ENCODE measurements at regions not wholly inside any gene's neighbourhood (a gene's known extent, or its start where the extent isn't known, plus 50 kb on each side); places are given as distances from the start of the nearest gene placed in this dataset.

DNA sequence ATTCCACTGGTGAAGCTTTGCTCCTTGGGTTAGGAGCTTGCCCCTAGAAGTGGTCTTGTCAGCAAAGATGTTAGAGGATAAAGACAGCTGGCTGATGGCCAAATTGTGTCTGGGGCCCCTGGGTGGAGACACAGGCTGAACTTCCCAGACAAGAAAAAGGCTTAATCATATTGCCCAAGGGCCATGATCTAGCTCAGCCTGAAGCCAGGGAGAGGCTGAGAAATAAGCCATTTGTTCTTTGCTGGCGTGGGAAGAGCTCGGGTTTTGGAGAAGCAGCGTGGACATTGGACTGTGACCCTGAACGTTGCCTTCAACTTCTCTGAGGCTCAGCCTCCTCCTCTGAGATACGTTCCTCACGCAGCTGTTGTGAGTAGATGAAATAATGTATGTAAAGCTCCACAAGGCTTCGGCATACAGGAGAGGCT lies 153.0 kb downstream of the ZFP36L2 start:
- intact Hi-C loops (cut with DNase I; ENCODE audit: low total_unique reads): no loop called here
- peaks cover 18 to 32% of the 10 kb centered on the region in 2 donors for H3K4me1 ChIP-seq
- H3K27ac ChIP-seq: peak overlapping the region; percentile 75 to 83
- no peaks in the 10 kb centered on the region for H3K9me3 ChIP-seq
- no peaks in the 10 kb centered on the region for H3K27me3 ChIP-seq
- no peaks in the 10 kb centered on the region for H3K36me3 ChIP-seq
- H3K4me3 ChIP-seq: no peak overlapping the region
- peak in 1 of 2 donors; percentile 58 for DNase-seq
- TF ChIP-seq, protein P1, sequence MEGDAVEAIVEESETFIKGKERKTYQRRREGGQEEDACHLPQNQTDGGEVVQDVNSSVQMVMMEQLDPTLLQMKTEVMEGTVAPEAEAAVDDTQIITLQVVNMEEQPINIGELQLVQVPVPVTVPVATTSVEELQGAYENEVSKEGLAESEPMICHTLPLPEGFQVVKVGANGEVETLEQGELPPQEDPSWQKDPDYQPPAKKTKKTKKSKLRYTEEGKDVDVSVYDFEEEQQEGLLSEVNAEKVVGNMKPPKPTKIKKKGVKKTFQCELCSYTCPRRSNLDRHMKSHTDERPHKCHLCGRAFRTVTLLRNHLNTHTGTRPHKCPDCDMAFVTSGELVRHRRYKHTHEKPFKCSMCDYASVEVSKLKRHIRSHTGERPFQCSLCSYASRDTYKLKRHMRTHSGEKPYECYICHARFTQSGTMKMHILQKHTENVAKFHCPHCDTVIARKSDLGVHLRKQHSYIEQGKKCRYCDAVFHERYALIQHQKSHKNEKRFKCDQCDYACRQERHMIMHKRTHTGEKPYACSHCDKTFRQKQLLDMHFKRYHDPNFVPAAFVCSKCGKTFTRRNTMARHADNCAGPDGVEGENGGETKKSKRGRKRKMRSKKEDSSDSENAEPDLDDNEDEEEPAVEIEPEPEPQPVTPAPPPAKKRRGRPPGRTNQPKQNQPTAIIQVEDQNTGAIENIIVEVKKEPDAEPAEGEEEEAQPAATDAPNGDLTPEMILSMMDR (IDR thresholded peaks at IDR 0.05): no peak
- TF ChIP-seq POLR2A (IDR thresholded peaks at IDR 0.05): no peak

DNA sequence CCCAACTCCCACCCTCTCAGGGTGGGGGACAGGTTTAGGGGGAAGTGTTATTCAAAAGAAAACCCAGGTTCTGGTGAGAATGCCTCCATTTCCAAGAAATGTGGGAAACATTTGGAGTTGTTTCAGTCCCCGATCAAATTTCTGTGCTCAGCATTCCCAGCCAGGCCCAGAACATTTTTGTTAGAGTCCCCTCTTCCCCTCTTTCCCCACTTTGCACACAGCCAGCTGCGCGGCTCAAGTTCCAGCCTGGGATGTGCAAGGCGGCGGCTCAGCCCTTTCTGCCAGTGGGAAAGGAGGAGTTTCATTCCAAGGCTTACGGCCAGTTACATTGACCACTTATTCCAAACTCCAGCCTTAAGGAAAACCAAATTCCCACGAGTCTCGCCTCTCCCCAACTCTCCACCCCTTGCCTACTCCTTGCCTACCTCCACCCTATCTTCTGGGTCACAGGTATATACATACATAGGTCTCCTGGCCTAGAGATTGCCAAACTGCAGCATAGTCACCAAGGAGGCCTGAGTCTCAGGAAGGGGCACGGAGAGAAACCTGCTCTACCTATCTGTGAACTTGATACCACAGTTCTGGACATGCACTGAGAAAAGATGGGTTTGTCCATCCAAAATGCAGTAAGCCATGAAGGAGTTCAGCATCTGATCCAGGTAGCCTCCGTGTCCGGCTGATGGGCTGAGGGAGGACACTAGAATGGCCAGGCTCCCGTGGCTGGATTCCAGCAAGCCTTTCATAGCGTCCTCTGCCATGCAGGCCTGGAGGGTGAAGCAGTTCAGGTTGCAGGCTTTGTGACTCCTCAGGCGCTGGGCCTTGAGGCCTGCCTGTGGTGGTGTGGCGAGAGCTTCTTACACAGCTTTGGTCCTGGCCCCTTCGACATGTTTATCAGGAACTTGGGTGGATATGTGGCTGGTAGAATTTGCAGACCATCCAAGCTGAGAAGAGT lies 154.5 kb downstream of the ZFP36L2 start:
- Histone ChIP-seq H3K27me3 (no peaks in the 10 kb centered on the region), H3K9me3 (no peaks in the 10 kb centered on the region), H3K36me3 (no peaks in the 10 kb centered on the region), H3K27ac (peak overlapping the region; percentile 80 to 82), H3K4me1 (peaks cover 18 to 32% of the 10 kb centered on the region in 2 donors), H3K4me3 (no peak overlapping the region)
- DNase-seq: peak; percentile 63 to 72
- TF ChIP-seq, protein P1 (IDR thresholded peaks at IDR 0.05): no peak
- TF ChIP-seq POLR2A (IDR thresholded peaks at IDR 0.05): no peak
- intact Hi-C loops (cut with DNase I; ENCODE audit: low total_unique reads): no loop called here

DNA sequence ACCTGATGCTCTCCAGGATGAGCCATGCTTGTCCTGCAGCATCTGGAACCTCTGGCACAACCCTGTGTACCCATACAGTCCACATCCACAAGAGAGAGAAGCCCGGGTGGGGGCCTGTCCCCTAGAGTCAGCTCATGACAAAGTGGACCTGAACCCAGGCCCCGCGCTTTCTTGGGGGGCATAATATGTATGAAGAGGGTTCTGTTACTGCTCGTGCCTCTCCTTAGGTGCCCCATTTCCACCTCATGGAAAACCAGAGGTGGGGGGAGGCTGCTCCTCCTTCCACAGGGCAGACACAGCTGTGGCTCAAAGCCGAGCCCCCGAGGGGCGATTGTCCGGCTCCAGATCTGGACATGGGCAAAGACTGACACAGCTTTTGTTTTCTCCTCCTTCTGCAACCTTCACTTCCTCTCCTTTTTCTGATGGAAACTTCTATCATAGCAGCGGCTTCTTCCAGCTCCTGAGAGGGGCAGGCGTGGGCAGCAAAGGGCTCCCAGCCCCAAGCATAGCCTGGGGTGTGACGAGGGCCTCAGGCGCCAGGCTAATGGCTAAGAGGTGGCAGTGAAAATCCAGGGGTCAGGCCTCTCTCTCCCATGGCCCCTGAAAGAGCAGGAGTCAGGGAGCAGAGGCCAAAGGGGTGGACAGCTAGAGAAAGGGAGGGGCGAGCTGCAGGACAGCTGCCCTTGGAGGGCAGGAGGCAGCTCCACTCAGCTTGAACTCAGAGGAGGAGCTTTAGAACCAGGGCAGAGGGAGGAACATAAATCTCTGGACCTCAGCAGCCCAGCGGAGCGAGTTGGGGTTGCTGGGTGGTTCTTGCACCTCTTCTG lies 155.5 kb downstream of the ZFP36L2 start:
- peaks cover 10 to 30% of the 10 kb centered on the region in 2 donors for H3K4me1 ChIP-seq
- H3K27me3 ChIP-seq: no peaks in the 10 kb centered on the region
- TF ChIP-seq, protein P1 (IDR thresholded peaks at IDR 0.05): no peak
- TF ChIP-seq POLR2A (IDR thresholded peaks at IDR 0.05): no peak
- DNase-seq: peak; percentile 42 to 45
- H3K4me3 ChIP-seq: no peak overlapping the region
- peak overlapping the region; percentile 80 to 82 for H3K27ac ChIP-seq
- H3K9me3 ChIP-seq: no peaks in the 10 kb centered on the region
- intact Hi-C loops (cut with DNase I; ENCODE audit: low total_unique reads): no loop called here
- H3K36me3 ChIP-seq: no peaks in the 10 kb centered on the region

DNA sequence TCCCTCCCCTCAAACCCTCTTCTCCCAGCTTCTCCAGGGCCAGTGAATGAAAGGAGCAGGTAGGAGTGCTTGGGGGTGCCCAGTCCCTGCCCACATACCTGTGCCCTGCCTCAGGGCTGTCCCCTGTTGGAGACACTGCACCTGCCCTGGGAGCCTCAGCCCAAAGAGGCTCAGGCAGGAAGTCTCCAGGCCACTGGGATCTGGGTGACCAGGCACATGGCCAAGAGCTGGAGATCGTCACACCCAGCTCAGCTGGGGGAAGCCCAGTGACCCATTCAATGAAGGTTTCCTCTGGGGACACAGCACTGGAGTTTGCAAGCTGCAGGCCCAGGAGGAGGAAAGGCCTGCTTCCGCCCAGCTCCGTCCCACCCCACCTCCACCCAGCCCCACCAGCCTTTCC lies 156.4 kb downstream of the ZFP36L2 start:
- TF ChIP-seq POLR2A (IDR thresholded peaks at IDR 0.05): no peak
- TF ChIP-seq, protein P1 (IDR thresholded peaks at IDR 0.05): no peak
- Histone ChIP-seq H3K9me3 (no peaks in the 10 kb centered on the region), H3K36me3 (no peaks in the 10 kb centered on the region), H3K4me1 (peaks cover 3 to 23% of the 10 kb centered on the region in 2 donors), H3K27ac (peak overlapping the region; percentile 80 to 82), H3K4me3 (no peak overlapping the region), H3K27me3 (no peaks in the 10 kb centered on the region)
- intact Hi-C loops (cut with DNase I; ENCODE audit: low total_unique reads): no loop called here
- peak in 1 of 2 donors; percentile 29 for DNase-seq
